ENCODE measurements at regions not wholly inside any gene's neighbourhood (a gene's known extent, or its start where the extent isn't known, plus 50 kb on each side); places are given as distances from the start of the nearest gene placed in this dataset.

GRCh38 chr5:166532456-166533220, 1758.8 kb upstream of the WWC1 start:
- no peak overlapping the region for H3K4me3 ChIP-seq (replicated peaks; ENCODE audit: low read depth, low read length)
- no peak for DNase-seq (ENCODE audit: extremely low read depth, insufficient read length)
- H3K36me3 ChIP-seq (ENCODE audit: control insufficient read depth, insufficient read depth, low read length): no peaks in the 10 kb centered on the region
- no peak for TF ChIP-seq CTCF (IDR thresholded peaks at IDR 0.05; ENCODE audit: insufficient read depth, low read length, poor library complexity, severe bottlenecking)
- H3K27me3 ChIP-seq (replicated peaks; ENCODE audit: control insufficient read depth, insufficient read depth, low read length): no peaks in the 10 kb centered on the region

GRCh38 chr5:166535641-166536040, 1755.8 kb upstream of the WWC1 start:
- no peaks in the 10 kb centered on the region for H3K27me3 ChIP-seq (replicated peaks; ENCODE audit: control insufficient read depth, insufficient read depth, low read length)
- no peak for TF ChIP-seq CTCF (IDR thresholded peaks at IDR 0.05; ENCODE audit: insufficient read depth, low read length, poor library complexity, severe bottlenecking)

GRCh38 chr5:166540156-166540555, 1751.3 kb upstream of the WWC1 start:
- no peaks in the 10 kb centered on the region for H3K27me3 ChIP-seq (replicated peaks; ENCODE audit: control insufficient read depth, insufficient read depth, low read length)
- H3K4me3 ChIP-seq (replicated peaks; ENCODE audit: low read depth, low read length): no peak overlapping the region
- TF ChIP-seq CTCF (IDR thresholded peaks at IDR 0.05; ENCODE audit: insufficient read depth, low read length, poor library complexity, severe bottlenecking): no peak
- no peaks in the 10 kb centered on the region for H3K36me3 ChIP-seq (ENCODE audit: control insufficient read depth, insufficient read depth, low read length)
- DNase-seq (ENCODE audit: extremely low read depth, insufficient read length): no peak

More at GRCh38 chr5:166535641-166536040, 1755.8 kb upstream of the WWC1 start:
- Histone ChIP-seq H3K4me3 (replicated peaks; ENCODE audit: low read depth, low read length) (no peak overlapping the region), H3K36me3 (ENCODE audit: control insufficient read depth, insufficient read depth, low read length) (no peaks in the 10 kb centered on the region)
- DNase-seq (ENCODE audit: extremely low read depth, insufficient read length): no peak

- no peak for TF ChIP-seq CTCF (IDR thresholded peaks at IDR 0.05; ENCODE audit: insufficient read depth, low read length, poor library complexity, severe bottlenecking)
- Histone ChIP-seq H3K27me3 (replicated peaks; ENCODE audit: control insufficient read depth, insufficient read depth, low read length) (no peaks in the 10 kb centered on the region), H3K36me3 (ENCODE audit: control insufficient read depth, insufficient read depth, low read length) (no peaks in the 10 kb centered on the region), H3K4me3 (replicated peaks; ENCODE audit: low read depth, low read length) (no peak overlapping the region)
- DNase-seq (ENCODE audit: extremely low read depth, insufficient read length): no peak
Measured at GRCh38 chr5:166551384-166551783, 1740.1 kb upstream of the WWC1 start.

- no peaks in the 10 kb centered on the region for H3K27me3 ChIP-seq (replicated peaks; ENCODE audit: control insufficient read depth, insufficient read depth, low read length)
- no peak for TF ChIP-seq CTCF (IDR thresholded peaks at IDR 0.05; ENCODE audit: insufficient read depth, low read length, poor library complexity, severe bottlenecking)
Measured at GRCh38 chr5:166553778-166554177, 1737.7 kb upstream of the WWC1 start.

More at GRCh38 chr5:166553778-166554177, 1737.7 kb upstream of the WWC1 start:
- H3K36me3 ChIP-seq (ENCODE audit: control insufficient read depth, insufficient read depth, low read length): no peaks in the 10 kb centered on the region
- DNase-seq (ENCODE audit: extremely low read depth, insufficient read length): no peak
- H3K4me3 ChIP-seq (replicated peaks; ENCODE audit: low read depth, low read length): no peak overlapping the region
